Ectodermal cell (in vitro differentiated cells): ENCODE measurements at regions not wholly inside any gene's neighbourhood (a gene's known extent, or its start where the extent isn't known, plus 50 kb on each side); places are given as distances from the start of the nearest gene placed in this dataset.
"Not testable (repeated sequence)": the region's sequence is repeated elsewhere in the genome, so short reads cannot be mapped to it uniquely, and the experiment has no call there.

Experiments used
- H3K27ac ChIP-seq: 2 replicates; pipeline ENCODE4 v1.7.0; 2013; ENCODE audit warnings: mild to moderate bottlenecking, low read depth, low read length; ENCODE audit not compliant: insufficient read depth, poor library complexity, severe bottlenecking
- H3K27me3 ChIP-seq: 2 replicates; pipeline ENCODE4 v1.7.0; 2013; ENCODE audit warnings: mild to moderate bottlenecking, low read length; ENCODE audit not compliant: insufficient read depth, control insufficient read depth, poor library complexity, severe bottlenecking
- H3K36me3 ChIP-seq: one replicate; pipeline ENCODE4 v1.7.0; 2013; ENCODE audit warnings: low read length; ENCODE audit not compliant: control insufficient read depth, insufficient read depth
- H3K4me1 ChIP-seq: one replicate; pipeline ENCODE4 v1.7.0; 2013; ENCODE audit warnings: low read length; ENCODE audit not compliant: control insufficient read depth, insufficient read depth
- H3K4me3 ChIP-seq: 2 replicates; pipeline ENCODE4 v1.7.0; 2013; ENCODE audit warnings: low read depth, low read length, control low read depth; ENCODE audit not compliant: insufficient read depth
- H3K9me3 ChIP-seq: 2 replicates; pipeline ENCODE4 v1.7.0; 2013; ENCODE audit warnings: mild to moderate bottlenecking, low read length, moderate library complexity; ENCODE audit not compliant: control insufficient read depth
- WGBS, 2 experiments: methylation state at CpG; one replicate each; pipeline ENCODE4 v1.1.7; 2013; ENCODE audit warnings: missing lambda C conversion rate in 2 of 2; 5-methylcytosine and 5-hydroxymethylcytosine counted together

DNA sequence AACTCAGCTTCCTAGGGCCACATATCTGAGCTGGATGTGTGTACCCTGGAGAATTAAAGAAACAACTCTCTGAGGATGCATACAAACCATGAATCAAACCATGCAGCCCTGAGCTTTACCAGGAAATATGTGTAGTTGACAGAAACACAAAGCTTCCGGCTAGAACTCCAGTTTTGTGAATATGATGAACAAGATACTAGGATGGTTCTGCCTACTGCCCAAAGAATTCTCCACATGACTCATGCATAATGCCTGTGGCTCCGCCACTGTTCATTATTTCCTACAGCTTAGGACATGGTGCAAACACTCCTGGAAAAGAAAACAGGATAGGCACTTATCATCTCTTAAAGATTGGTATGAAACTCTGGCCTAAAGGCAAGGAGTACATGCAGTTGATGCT is 343.4 kb downstream of the DNAH5 start:
- Histone ChIP-seq H3K27me3 (no peaks in the 10 kb centered on the region), H3K27ac (no peak overlapping the region), H3K4me1 (no peaks in the 10 kb centered on the region), H3K9me3 (no peaks in the 10 kb centered on the region), H3K4me3 (no peak overlapping the region), H3K36me3 (no peaks in the 10 kb centered on the region)
- WGBS, 2 experiments: 96 to 97% methylated on average over 2 of the region's 2 CpGs

DNA sequence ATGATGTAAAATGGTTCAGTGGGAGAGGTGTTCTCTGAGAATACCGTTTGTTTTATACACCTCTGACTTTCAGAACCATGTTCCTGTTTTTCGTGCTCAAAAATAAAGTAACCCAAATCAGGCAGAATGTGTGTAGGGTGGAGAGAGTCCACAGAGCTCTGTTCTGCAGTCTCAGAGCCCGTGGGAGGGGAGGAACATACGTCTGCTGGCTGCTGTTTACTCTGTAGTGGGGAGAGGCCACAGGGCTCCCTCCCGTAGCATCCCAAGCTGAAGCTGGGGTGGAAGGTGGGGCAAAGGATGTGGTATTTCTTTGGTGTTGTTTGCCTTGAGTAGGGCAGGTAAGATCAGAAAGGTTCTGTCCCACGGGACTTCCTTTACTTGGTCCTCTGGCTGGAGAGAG is 348.5 kb downstream of the DNAH5 start:
- 78 to 79% methylated on average over 6 of the region's 6 CpGs for WGBS, 2 experiments
- no peaks in the 10 kb centered on the region for H3K27me3 ChIP-seq
- H3K9me3 ChIP-seq: no peaks in the 10 kb centered on the region
- no peaks in the 10 kb centered on the region for H3K36me3 ChIP-seq
- H3K4me3 ChIP-seq: no peak overlapping the region
- H3K27ac ChIP-seq: no peak overlapping the region
- no peaks in the 10 kb centered on the region for H3K4me1 ChIP-seq

DNA sequence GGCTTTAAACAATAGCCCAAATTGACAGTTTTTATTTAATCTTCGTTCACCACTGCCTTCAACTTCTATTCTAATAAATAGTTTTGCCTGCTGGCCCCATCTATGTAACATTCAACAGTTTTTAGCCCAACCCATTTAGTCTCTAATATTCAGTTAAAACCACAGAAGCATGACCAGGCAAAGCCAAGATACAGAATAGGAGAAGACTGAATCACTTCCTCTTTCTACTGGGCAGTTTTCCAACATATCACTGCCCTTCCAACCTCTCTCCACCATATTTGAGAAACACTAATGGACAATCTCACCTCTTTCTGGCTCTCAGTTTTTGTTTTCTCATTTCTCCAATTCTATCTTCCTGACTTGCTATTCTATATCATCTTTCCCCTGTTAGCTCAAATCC is 352.9 kb downstream of the DNAH5 start:
- H3K27me3 ChIP-seq: no peaks in the 10 kb centered on the region
- no peak overlapping the region for H3K27ac ChIP-seq
- no peaks in the 10 kb centered on the region for H3K36me3 ChIP-seq
- 91 to 98% methylated on average over 1 of the region's 1 CpG for WGBS, 2 experiments
- no peaks in the 10 kb centered on the region for H3K9me3 ChIP-seq
- H3K4me3 ChIP-seq: no peak overlapping the region
- no peaks in the 10 kb centered on the region for H3K4me1 ChIP-seq

DNA sequence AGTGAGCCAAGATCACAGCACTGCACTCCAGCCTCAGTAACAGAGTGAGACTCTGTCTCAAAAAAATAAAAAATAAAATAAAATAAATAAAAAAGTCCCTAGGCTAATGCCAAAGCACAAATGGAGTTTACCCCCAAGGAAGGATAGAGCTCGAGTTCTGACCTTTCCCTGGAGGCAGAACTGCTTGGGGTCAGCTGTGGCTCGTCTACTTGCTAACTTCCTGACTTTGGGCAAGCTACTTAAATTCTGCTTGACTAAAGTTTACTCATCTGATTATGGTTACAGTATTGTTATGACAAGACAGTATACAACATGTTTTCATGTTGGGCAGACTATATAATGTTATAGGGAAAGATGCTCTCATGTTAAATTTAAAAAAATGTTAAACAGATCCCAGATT is 359.2 kb downstream of the DNAH5 start:
- no peaks in the 10 kb centered on the region for H3K27me3 ChIP-seq
- WGBS, 2 experiments: 89 to 95% methylated on average over 2 of the region's 2 CpGs

DNA sequence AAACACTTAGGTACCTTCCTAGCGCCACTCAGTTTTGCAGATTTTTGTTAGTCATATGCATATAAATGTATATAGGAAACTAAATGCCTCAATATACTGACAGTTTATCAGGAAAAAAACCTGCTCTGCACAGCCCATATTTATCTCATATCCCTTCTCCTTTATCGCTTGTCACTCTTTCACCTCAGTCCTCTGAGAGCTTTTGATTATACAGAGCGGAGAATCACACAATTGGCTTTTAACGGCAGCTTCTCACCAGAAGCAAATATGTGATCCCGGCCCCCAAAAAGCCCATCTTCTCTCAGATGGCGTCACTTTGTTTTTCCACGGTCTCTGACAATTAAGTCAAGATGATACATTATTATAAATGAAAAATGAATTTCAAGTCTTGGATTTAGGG is 362.6 kb downstream of the DNAH5 start:
- H3K27ac ChIP-seq: no peak overlapping the region
- no peaks in the 10 kb centered on the region for H3K4me1 ChIP-seq
- no peak overlapping the region for H3K4me3 ChIP-seq
- H3K36me3 ChIP-seq: no peaks in the 10 kb centered on the region
- 96 to 97% methylated on average over 5 to 7 of the region's 7 CpGs for WGBS, 2 experiments
- H3K9me3 ChIP-seq: no peaks in the 10 kb centered on the region
- no peaks in the 10 kb centered on the region for H3K27me3 ChIP-seq

More for the DNA sequence above, 359.2 kb downstream of the DNAH5 start:
- Histone ChIP-seq H3K27ac (no peak overlapping the region), H3K36me3 (no peaks in the 10 kb centered on the region), H3K4me3 (no peak overlapping the region), H3K4me1 (no peaks in the 10 kb centered on the region), H3K9me3 (no peaks in the 10 kb centered on the region)

DNA sequence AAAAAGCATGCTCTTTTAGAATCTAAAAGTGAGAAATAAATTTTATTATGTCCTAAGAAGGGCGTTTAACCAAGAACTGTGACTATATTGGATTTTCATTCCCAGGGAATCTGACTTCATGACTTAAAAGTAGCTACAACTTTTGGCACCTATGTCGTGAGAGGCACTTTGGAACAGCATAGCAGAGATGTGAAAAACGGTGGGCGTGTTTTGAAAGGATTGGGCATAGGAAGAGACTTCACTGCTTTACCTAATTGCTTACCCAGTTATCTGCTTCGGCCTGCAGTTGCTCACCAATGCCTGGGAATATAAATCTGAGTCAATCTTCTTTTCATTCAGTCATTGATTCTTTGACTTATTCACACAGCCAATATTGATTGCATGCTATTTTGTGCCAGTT is 363.4 kb downstream of the DNAH5 start:
- WGBS, 2 experiments: 91 to 93% methylated on average over 5 of the region's 5 CpGs
- Histone ChIP-seq H3K9me3 (no peaks in the 10 kb centered on the region), H3K27me3 (no peaks in the 10 kb centered on the region), H3K36me3 (no peaks in the 10 kb centered on the region), H3K4me1 (no peaks in the 10 kb centered on the region), H3K27ac (no peak overlapping the region), H3K4me3 (no peak overlapping the region)

DNA sequence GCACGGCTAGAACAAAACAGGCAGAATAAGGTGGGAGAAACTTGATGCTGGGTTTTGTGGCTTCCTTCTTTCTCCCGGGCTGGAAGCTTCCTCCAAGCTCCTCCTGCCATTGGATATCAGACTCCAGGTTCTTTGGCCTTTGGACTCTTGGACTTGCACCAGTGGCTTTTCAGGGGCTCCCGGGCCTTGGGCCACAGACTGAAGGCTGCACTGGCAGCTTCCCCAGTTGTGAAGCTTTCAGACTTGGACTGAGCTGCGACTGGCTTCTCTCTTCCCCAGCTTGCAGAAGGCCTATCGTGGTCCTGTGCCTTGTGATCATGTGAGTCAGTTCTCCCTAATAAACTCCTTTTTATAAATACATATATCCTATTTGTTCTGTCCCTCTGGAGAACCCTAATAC is 364.4 kb downstream of the DNAH5 start:
- H3K4me1 ChIP-seq: no peaks in the 10 kb centered on the region
- H3K36me3 ChIP-seq: no peaks in the 10 kb centered on the region
- H3K27ac ChIP-seq: no peak overlapping the region
- no peak overlapping the region for H3K4me3 ChIP-seq
- WGBS, 2 experiments: 89 to 92% methylated on average over 5 of the region's 5 CpGs
- H3K27me3 ChIP-seq: no peaks in the 10 kb centered on the region
- no peaks in the 10 kb centered on the region for H3K9me3 ChIP-seq

DNA sequence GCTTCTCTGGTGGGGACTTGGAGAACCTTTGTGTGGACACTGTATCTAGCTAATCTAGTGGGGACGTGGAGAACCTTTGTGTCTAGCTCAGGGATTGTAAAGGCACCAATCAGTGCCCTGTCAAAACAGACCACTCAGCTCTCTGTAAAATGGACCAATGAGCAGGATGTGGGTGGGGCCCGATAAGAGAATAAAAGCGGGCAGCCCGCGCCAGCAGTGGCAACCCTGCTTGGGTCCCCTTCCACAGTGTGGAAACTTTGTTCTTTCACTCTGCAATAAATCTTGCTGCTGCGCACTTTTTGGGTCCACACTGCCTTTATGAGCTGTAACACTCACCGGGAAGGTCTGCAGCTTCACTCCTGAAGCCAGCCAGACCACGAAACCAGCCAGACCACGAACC is 365.4 kb downstream of the DNAH5 start:
- WGBS, 2 experiments: 91% methylated on average over 9 of the region's 9 CpGs
- H3K4me1 ChIP-seq, H3K4me3 ChIP-seq, H3K36me3 ChIP-seq, H3K27ac ChIP-seq, H3K27me3 ChIP-seq, H3K9me3 ChIP-seq: not testable (repeated sequence)

DNA sequence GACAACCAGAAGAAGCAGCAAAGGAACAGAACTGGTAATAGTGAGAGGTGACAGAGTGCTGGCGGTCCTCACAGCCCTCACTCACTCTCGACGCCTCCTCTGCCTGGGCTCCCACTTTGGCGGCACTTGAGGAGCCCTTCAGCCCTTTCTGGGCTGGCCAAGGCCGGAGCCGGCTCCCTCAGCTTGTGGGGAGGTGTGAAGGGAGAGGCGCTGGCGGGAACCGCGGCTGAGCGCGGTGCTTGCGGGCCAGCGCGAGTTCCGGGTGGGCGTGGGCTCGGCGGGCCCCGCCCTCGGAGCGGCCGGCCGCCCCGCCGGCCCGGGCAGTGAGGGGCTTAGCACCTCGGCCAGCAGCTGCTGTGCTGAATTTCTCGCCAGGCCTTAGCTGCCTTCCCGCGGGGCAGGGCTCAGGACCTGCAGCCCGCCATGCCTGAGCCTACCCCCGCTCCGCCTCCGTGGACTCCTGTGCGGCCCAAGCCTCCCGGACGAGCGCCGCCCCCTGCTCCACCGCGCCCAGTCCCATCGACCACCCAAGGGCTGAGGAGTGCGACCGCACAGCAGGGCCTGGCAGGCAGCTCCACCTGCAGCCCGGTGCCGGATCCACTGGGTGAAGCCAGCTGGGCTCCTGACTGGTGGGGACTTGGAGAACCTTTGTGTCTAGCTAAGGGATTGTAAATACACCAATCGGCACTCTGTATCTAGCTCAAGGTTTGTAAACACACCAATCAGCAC is 366.0 kb downstream of the DNAH5 start:
- H3K4me1 ChIP-seq, H3K27me3 ChIP-seq, H3K4me3 ChIP-seq, H3K27ac ChIP-seq, H3K36me3 ChIP-seq, H3K9me3 ChIP-seq: not testable (repeated sequence)
- WGBS, 2 experiments: 96 to 97% methylated on average over 47 to 48 of the region's 48 CpGs

DNA sequence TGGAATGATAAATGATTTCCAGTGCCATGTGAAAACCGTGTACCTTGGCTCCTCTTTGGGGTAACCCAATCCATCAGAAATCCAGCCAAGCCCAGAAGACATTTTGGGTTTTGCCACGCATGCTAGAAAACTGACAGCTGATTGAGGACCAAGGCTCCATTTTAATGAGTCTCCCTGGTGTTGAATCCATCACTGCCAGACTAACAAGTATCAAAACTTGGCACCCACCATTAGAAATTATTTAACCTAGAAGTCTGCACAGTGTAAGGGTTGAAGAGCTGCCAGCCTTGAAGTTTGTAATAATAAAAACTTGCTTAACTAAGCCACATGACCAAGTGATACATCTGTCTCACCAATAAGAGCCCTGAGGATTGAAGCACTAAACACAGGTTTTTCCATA is 369.9 kb downstream of the DNAH5 start:
- Histone ChIP-seq H3K4me3 (no peak overlapping the region), H3K4me1 (no peaks in the 10 kb centered on the region), H3K36me3 (no peaks in the 10 kb centered on the region), H3K27me3 (no peaks in the 10 kb centered on the region), H3K27ac (no peak overlapping the region), H3K9me3 (no peaks in the 10 kb centered on the region)
- 90 to 91% methylated on average over 2 of the region's 2 CpGs for WGBS, 2 experiments

DNA sequence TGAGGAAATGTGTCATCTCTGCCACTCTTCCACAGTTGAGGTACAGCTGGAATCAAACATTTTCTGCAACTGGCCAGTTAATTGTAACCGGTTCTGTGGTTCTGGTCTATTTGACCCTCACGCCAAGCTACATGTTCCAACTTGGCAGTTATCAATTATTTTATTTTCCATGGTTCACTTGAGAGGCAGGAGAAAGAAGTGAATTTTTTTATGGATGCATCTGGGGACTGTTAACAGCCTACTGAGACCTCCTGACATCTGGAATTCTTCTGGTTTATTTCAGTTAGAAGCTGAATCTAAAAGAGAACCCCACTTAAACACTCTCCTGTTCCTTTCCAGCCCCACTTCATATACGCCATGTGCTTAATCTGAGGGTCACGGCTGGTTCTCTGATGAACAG is 372.3 kb downstream of the DNAH5 start:
- 91 to 96% methylated on average over 4 of the region's 4 CpGs for WGBS, 2 experiments
- Histone ChIP-seq H3K27me3 (no peaks in the 10 kb centered on the region), H3K27ac (no peak overlapping the region), H3K36me3 (no peaks in the 10 kb centered on the region), H3K4me1 (no peaks in the 10 kb centered on the region), H3K4me3 (no peak overlapping the region), H3K9me3 (no peaks in the 10 kb centered on the region)
